ENCODE measurements at regions not wholly inside any gene's neighbourhood (a gene's known extent, or its start where the extent isn't known, plus 50 kb on each side); places are given as distances from the start of the nearest gene placed in this dataset.

- Histone ChIP-seq H3K9ac (ENCODE audit: control insufficient read depth, extremely low read depth, insufficient read depth, low read length) (no peak overlapping the region), H3K27me3 (ENCODE audit: control insufficient read depth, extremely low read depth, insufficient read depth, low read length) (no peaks in the 10 kb centered on the region), H4K20me1 (ENCODE audit: control insufficient read depth, extremely low read depth, insufficient read depth, low read length) (no peaks in the 10 kb centered on the region), H3K4me2 (ENCODE audit: control insufficient read depth, extremely low read depth, insufficient read depth, low read depth, low read length) (no peak overlapping the region), H3K9me1 (ENCODE audit: control insufficient read depth, extremely low read depth, insufficient read depth, low read length) (no peaks in the 10 kb centered on the region), H3K9me3 (ENCODE audit: control insufficient read depth, low read depth, low read length) (no peaks in the 10 kb centered on the region), H3K79me2 (ENCODE audit: control insufficient read depth, insufficient read depth, low read length) (no peaks in the 10 kb centered on the region), H3K27ac (ENCODE audit: control insufficient read depth, insufficient read depth, low read length) (no peak overlapping the region), H3K4me3 (ENCODE audit: control insufficient read depth in 2 of 3, extremely low read depth in 1 of 3, insufficient read depth in 2 of 3, low read depth in 1 of 3, low read length in 3 of 3) (no peak overlapping the region), H3K4me1 (ENCODE audit: control insufficient read depth, extremely low read depth, insufficient read depth, low read length) (no peaks in the 10 kb centered on the region), H3K36me3 (ENCODE audit: control insufficient read depth in 2 of 2, extremely low read depth in 1 of 2, insufficient read depth in 2 of 2, low read length in 2 of 2) (no peaks in the 10 kb centered on the region), H2AFZ (ENCODE audit: control insufficient read depth, low read length) (no peak overlapping the region)
- no peak for DNase-seq (ENCODE audit: low read depth, low spot score)
- dilution Hi-C loops (cut with MboI; ENCODE audit: extremely low pct_ligation_motif_present, low sequenced_read_pairs), result no loop called here
- TF ChIP-seq, protein P1, sequence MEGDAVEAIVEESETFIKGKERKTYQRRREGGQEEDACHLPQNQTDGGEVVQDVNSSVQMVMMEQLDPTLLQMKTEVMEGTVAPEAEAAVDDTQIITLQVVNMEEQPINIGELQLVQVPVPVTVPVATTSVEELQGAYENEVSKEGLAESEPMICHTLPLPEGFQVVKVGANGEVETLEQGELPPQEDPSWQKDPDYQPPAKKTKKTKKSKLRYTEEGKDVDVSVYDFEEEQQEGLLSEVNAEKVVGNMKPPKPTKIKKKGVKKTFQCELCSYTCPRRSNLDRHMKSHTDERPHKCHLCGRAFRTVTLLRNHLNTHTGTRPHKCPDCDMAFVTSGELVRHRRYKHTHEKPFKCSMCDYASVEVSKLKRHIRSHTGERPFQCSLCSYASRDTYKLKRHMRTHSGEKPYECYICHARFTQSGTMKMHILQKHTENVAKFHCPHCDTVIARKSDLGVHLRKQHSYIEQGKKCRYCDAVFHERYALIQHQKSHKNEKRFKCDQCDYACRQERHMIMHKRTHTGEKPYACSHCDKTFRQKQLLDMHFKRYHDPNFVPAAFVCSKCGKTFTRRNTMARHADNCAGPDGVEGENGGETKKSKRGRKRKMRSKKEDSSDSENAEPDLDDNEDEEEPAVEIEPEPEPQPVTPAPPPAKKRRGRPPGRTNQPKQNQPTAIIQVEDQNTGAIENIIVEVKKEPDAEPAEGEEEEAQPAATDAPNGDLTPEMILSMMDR (optimal IDR thresholded peaks at IDR 0.05 in 1 of 3, IDR thresholded peaks at IDR 0.05 in 1 of 3, conservative IDR thresholded peaks at IDR 0.05 in 1 of 3; ENCODE audit: extremely low read depth in 1 of 3, insufficient read depth in 2 of 3, low read length in 3 of 3), result no peak
- no peak for TF ChIP-seq EZH2 (IDR thresholded peaks at IDR 0.05; ENCODE audit: low read length)
- no peak for FAIRE-seq
Observed at GRCh38 chr2:160602073-160602472, 108.5 kb upstream of the RBMS1 start.

GRCh38 chr2:160603771-160604510 lies 110.3 kb upstream of the RBMS1 start:
- Histone ChIP-seq H3K4me1 (ENCODE audit: control insufficient read depth, extremely low read depth, insufficient read depth, low read length) (no peaks in the 10 kb centered on the region), H3K36me3 (ENCODE audit: control insufficient read depth in 2 of 2, extremely low read depth in 1 of 2, insufficient read depth in 2 of 2, low read length in 2 of 2) (no peaks in the 10 kb centered on the region), H3K79me2 (ENCODE audit: control insufficient read depth, insufficient read depth, low read length) (no peaks in the 10 kb centered on the region), H3K9me1 (ENCODE audit: control insufficient read depth, extremely low read depth, insufficient read depth, low read length) (no peaks in the 10 kb centered on the region), H3K27ac (ENCODE audit: control insufficient read depth, insufficient read depth, low read length) (no peak overlapping the region), H3K9ac (ENCODE audit: control insufficient read depth, extremely low read depth, insufficient read depth, low read length) (no peak overlapping the region), H3K9me3 (ENCODE audit: control insufficient read depth, low read depth, low read length) (no peaks in the 10 kb centered on the region), H3K4me2 (ENCODE audit: control insufficient read depth, extremely low read depth, insufficient read depth, low read depth, low read length) (no peak overlapping the region), H3K27me3 (ENCODE audit: control insufficient read depth, extremely low read depth, insufficient read depth, low read length) (no peaks in the 10 kb centered on the region), H2AFZ (ENCODE audit: control insufficient read depth, low read length) (no peak overlapping the region), H3K4me3 (ENCODE audit: control insufficient read depth in 2 of 3, extremely low read depth in 1 of 3, insufficient read depth in 2 of 3, low read depth in 1 of 3, low read length in 3 of 3) (no peak overlapping the region), H4K20me1 (ENCODE audit: control insufficient read depth, extremely low read depth, insufficient read depth, low read length) (no peaks in the 10 kb centered on the region)
- dilution Hi-C loops (cut with MboI; ENCODE audit: extremely low pct_ligation_motif_present, low sequenced_read_pairs), result no loop called here
- DNase-seq (ENCODE audit: low read depth, low spot score) (no peak), FAIRE-seq (no peak)
- TF ChIP-seq EZH2 (IDR thresholded peaks at IDR 0.05; ENCODE audit: low read length), result no peak
- TF ChIP-seq, protein P1 (optimal IDR thresholded peaks at IDR 0.05 in 1 of 3, IDR thresholded peaks at IDR 0.05 in 1 of 3, conservative IDR thresholded peaks at IDR 0.05 in 1 of 3; ENCODE audit: extremely low read depth in 1 of 3, insufficient read depth in 2 of 3, low read length in 3 of 3), result no peak

Data from keratinocyte (primary cell).